ENCODE measurements at regions not wholly inside any gene's neighbourhood (a gene's known extent, or its start where the extent isn't known, plus 50 kb on each side); places are given as distances from the start of the nearest gene placed in this dataset.

GRCh38 chr1:209266590-209267205 lies 316.8 kb upstream of the CAMK1G start:
- TF ChIP-seq CTCF (IDR thresholded peaks at IDR 0.05) (no peak), EP300 (IDR thresholded peaks at IDR 0.05) (no peak)
